ENCODE measurements at regions not wholly inside any gene's neighbourhood (a gene's known extent, or its start where the extent isn't known, plus 50 kb on each side); places are given as distances from the start of the nearest gene placed in this dataset.

GRCh38 chr16:86018941-86019340, 120.0 kb downstream of the IRF8 start:
- no peak for TF ChIP-seq CTCF (IDR thresholded peaks at IDR 0.05)
- no peak for TF ChIP-seq POLR2A (IDR thresholded peaks at IDR 0.05)
